Left cardiac atrium (tissue), 4 donors: ENCODE measurements at regions not wholly inside any gene's neighbourhood (a gene's known extent, or its start where the extent isn't known, plus 50 kb on each side); places are given as distances from the start of the nearest gene placed in this dataset.

Experiments
- ATAC-seq, 2 donors: fragments of 200-7000 bp; cut with Tn5 transposase; one replicate each; pipeline ENCODE4 v1.9.1; 2020; ENCODE audit warnings: mild to moderate bottlenecking in 2 of 2, moderate library complexity in 2 of 2
- DNase-seq: peaks from one replicate; pipeline ENCODE4 v3.0.0-alpha.2; 2020
- intact Hi-C, 2 donors: fragments of 100-400 bp; cut with DNase I; formaldehyde crosslinking; loops; one replicate each; pipeline versions ENCODE4 v1.14.1 to v1.15.1; 2022 to 2023
- donor health status: DM: no; HTN: yes; CAD: no.
- donor health status: DM: no; HTN: yes; CAD: no; lungs with severe emphysema.
- donor health status: DM: yes; HTN: yes; CAD: no.
- donor health status: Dilated cardiomyopathy.

GRCh38 chr5:6058055-6058715 lies 320.2 kb downstream of the MED10 start:
- DNase-seq (no peak), ATAC-seq (no peak)
- intact Hi-C loops = no loop called here

GRCh38 chr5:6056280-6056679 lies 322.1 kb downstream of the MED10 start:
- intact Hi-C loops = no loop called here
- DNase-seq (no peak), ATAC-seq (no peak)

GRCh38 chr5:6049662-6050061 lies 328.7 kb downstream of the MED10 start:
- intact Hi-C loops = no loop called here
- ATAC-seq (no peak), DNase-seq (no peak)

DNA sequence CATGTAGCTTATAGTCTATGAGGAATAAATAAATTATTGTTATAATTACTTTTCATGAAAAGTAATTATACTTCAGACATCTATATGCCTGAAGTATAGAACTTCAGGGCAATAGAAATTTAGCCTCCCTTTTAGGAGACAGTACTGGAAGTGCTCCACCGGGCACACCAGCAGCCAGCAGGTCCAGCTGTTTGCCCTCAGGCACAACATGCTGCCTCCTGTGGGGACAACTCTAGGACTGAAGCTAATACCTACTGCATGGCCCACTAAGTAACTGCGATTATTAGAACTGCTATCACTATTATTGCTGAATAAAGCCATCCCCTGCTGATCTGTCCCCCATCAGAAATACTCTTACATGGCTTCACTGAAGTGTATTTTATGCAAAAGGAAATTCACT lies 329.6 kb downstream of the MED10 start:
- intact Hi-C loops = no loop called here
- no peak for ATAC-seq
- DNase-seq = no peak

DNA sequence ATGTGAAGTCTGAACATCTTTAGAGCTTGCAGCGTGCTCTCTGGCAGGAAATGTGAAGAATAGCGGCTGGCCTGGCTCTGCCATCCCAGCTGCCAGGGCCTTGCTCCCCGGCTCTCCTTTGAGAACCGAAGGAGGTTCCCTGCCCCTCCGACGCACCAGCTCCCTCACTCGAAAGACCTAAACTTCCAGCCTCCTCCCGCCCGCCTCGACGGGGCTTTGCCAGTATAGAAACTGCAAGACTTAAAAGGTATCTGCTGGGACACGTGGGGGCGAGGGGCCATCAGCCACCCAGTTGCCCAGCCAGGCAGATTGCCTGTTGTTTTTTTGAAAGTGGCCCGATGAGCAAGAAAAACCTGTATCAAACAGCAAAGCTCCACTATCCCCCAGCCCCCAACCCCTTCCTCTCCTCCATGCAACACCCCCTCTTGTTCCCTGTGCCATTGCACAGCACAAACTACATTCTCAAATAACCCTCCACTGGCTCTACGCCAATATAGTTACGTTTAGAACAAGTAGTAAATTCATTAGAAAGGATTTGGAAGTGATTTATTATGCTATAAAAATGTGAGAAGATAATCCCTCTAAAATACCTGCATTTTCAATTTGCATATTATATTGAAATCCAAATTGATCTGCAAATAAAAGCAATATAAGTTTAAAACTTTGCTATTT lies 331.9 kb downstream of the MED10 start:
- intact Hi-C loops = no loop called here
- no peak for ATAC-seq

GRCh38 chr5:6043491-6044310 lies 334.6 kb downstream of the MED10 start:
- ATAC-seq (no peak), DNase-seq (no peak)
- intact Hi-C loops = no loop called here

More for the DNA sequence above, 331.9 kb downstream of the MED10 start:
- no peak for DNase-seq

- intact Hi-C loops = no loop called here
- no peak for DNase-seq
- ATAC-seq = no peak
Measured at GRCh38 chr5:6041977-6042550, 336.3 kb downstream of the MED10 start.

GRCh38 chr5:6039111-6039510 lies 339.2 kb downstream of the MED10 start:
- no peak for ATAC-seq
- DNase-seq = no peak
- intact Hi-C loops = no loop called here

GRCh38 chr5:6036006-6036405 lies 342.3 kb downstream of the MED10 start:
- DNase-seq (no peak), ATAC-seq (no peak)
- intact Hi-C loops = no loop called here

DNA sequence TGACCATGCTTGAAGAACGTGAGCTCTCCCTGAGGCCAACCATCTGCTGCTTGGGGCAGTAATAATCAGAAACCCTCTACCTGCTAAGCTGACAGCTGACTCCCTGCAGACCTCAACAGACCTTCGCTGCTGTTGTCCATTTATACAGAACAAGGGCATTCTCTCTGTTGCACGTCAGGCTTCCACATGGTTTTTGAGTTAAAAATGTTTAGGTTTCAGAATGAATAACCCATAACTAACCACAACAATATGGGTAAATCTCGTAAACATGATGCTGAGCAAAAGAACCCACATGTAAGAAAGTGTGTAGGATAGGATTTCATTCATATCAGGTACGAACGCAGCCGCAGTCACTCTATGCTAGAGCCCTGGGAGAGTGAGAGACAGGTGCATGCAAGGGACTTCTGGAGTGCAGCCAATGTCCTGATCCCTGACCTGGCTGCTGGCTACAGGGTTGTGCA lies 348.5 kb downstream of the MED10 start:
- ATAC-seq = no peak
- DNase-seq = no peak
- intact Hi-C loops = no loop called here

GRCh38 chr5:6026766-6027406 lies 351.5 kb downstream of the MED10 start:
- intact Hi-C loops = no loop called here
- ATAC-seq = no peak

DNA sequence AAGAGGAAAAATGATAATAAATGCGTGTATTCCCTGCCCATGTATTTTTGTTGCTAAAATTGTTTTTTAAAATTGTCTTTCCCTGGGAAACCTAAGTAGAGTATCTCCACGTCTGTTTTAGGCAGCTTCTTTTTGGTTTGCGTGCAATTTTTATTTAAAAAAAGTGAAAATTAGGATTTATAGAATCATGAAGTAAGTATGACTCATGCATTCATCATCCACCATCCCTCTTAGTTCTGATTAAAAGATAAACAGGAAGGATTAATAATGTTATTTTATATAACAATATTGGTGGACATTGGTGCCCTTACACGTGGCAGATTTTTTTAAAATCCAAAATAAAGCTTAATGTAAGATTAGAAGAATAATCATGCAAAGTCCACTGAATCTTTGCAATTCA lies 358.7 kb downstream of the MED10 start:
- DNase-seq = no peak
- intact Hi-C loops = no loop called here
- no peak for ATAC-seq

More at GRCh38 chr5:6026766-6027406, 351.5 kb downstream of the MED10 start:
- DNase-seq = no peak

GRCh38 chr5:6013506-6013905 lies 364.8 kb downstream of the MED10 start:
- intact Hi-C loops = no loop called here
- ATAC-seq = no peak
- DNase-seq = no peak

DNA sequence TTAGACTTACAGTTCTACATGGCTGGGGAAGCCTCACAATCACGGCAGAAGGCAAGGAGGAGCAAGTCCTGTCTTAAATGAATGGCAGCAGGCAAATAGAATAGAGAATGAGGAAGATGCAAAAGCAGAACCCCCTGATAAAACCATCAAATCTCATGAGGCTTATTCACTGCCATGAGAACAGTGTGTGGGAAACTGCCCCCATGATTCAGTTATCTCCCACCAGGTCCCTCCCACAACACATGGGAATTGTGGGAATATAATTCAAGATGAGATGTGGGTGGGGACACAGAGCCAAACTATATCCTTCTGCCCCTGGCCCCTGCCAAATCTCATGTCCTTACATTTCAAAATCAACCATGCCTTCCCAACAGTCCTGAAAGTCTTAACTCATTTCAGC lies 367.1 kb downstream of the MED10 start:
- intact Hi-C loops = no loop called here

GRCh38 chr5:6006838-6007314 lies 371.5 kb downstream of the MED10 start:
- no peak for ATAC-seq
- intact Hi-C loops = no loop called here

More for the DNA sequence above, 367.1 kb downstream of the MED10 start:
- ATAC-seq (no peak), DNase-seq (no peak)

GRCh38 chr5:6003040-6003825 lies 375.1 kb downstream of the MED10 start:
- no peak for ATAC-seq
- intact Hi-C loops = no loop called here
- DNase-seq = no peak

More at GRCh38 chr5:6006838-6007314, 371.5 kb downstream of the MED10 start:
- no peak for DNase-seq

DNA sequence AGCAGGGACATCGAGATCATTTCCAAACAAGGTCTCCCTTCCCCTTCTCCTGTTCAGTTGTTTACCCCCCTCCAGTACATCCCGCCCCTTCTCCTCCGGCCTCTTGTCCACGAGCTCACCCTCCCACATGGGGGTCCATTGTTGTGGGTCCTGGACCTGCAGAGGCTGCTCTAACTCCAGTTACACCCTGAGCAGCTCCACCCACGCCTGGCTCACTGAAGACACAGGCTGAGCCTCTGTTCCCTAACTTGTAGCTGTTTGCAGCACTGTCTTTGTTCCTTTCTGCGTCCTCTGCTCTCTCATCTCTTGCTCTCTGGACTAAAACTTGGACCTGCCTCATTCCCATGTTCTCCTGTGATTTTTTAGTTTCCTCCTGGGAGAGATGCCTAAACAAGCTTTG lies 377.5 kb downstream of the MED10 start:
- ATAC-seq (no peak), DNase-seq (no peak)
- intact Hi-C loops = no loop called here

- intact Hi-C loops = no loop called here
- DNase-seq (no peak), ATAC-seq (no peak)
Measured at GRCh38 chr5:5995819-5996218, 382.5 kb downstream of the MED10 start.
